Central memory CD8-positive, alpha-beta T cell (primary cell): ENCODE measurements at regions not wholly inside any gene's neighbourhood (a gene's known extent, or its start where the extent isn't known, plus 50 kb on each side); places are given as distances from the start of the nearest gene placed in this dataset.

ENCODE experiments used
- ATAC-seq: fragments of 150-1000 bp; cut with Tn5 transposase; replicated peaks from 2 replicates; pipeline ENCODE4 v1.10.0; 2022; ENCODE audit warnings: mild to moderate bottlenecking, moderate FRiP score, moderate number of reproducible peaks; ENCODE audit not compliant: poor library complexity, severe bottlenecking; ENCODE audit errors: extremely low read depth
- DNase-seq, 2 donors: peaks; one replicate each; pipeline ENCODE4 v3.0.0; 2021; ENCODE audit warnings: low spot score in 2 of 2
- H3K27ac Mint-ChIP-seq: one replicate; pipeline ENCODE4 v1.8.0; 2022; ENCODE audit warnings: low read depth, mild to moderate bottlenecking, moderate library complexity, mixed read lengths
- H3K27me3 Mint-ChIP-seq: one replicate; pipeline ENCODE4 v1.8.0; 2022; ENCODE audit warnings: mixed read lengths
- H3K36me3 Mint-ChIP-seq: one replicate; pipeline ENCODE4 v1.8.0; 2022; ENCODE audit warnings: mild to moderate bottlenecking, moderate library complexity, mixed read lengths; ENCODE audit not compliant: insufficient read depth
- H3K4me1 Mint-ChIP-seq: one replicate; pipeline ENCODE4 v1.8.0; 2022; ENCODE audit warnings: mixed read lengths
- H3K4me3 Mint-ChIP-seq: one replicate; pipeline ENCODE4 v1.8.0; 2022; ENCODE audit warnings: mild to moderate bottlenecking, moderate library complexity, mixed read lengths
- H3K9me3 Mint-ChIP-seq: one replicate; pipeline ENCODE4 v1.8.0; 2022; ENCODE audit warnings: mixed read lengths

- no peak overlapping the region for H3K4me3 Mint-ChIP-seq
- no peak overlapping the region for H3K27ac Mint-ChIP-seq
- no peaks in the 10 kb centered on the region for H3K36me3 Mint-ChIP-seq
- H3K4me1 Mint-ChIP-seq, result no peaks in the 10 kb centered on the region
- ATAC-seq, result no peak
- H3K27me3 Mint-ChIP-seq, result peaks cover 25% of the 10 kb centered on the region
- no peaks in the 10 kb centered on the region for H3K9me3 Mint-ChIP-seq
- DNase-seq, result no peak
These were observed 136.6 kb downstream of the NSG2 start for GRCh38 chr5:174182111-174182510.

- Mint-ChIP-seq H3K36me3 (no peaks in the 10 kb centered on the region), H3K27me3 (peaks cover 17% of the 10 kb centered on the region), H3K4me1 (no peaks in the 10 kb centered on the region), H3K9me3 (no peaks in the 10 kb centered on the region), H3K27ac (no peak overlapping the region), H3K4me3 (no peak overlapping the region)
- DNase-seq (no peak), ATAC-seq (no peak)
These were observed 138.2 kb downstream of the NSG2 start for GRCh38 chr5:174183701-174184100.

DNA sequence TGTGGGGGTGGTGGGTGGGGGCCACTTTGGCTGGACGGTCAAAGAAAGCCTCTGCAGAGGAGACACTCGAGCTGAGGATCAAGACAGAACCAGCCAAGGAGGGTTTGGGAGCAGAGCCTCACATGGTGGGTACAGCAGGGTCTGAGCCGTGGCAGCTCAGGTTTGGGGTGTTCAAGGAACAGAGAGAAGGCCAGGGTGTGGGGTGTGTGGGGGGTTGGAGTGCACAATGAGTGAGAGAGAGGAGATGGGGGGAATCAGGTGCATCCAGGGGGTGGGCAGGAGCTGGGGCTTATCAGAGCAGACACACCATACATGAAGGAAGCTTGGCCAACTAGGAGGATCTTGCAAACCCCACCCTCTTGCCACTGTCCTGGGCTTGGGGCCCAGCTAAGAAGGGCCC, 140.0 kb downstream of the NSG2 start:
- no peaks in the 10 kb centered on the region for H3K36me3 Mint-ChIP-seq
- H3K27me3 Mint-ChIP-seq, result peaks cover 14% of the 10 kb centered on the region
- no peak overlapping the region for H3K4me3 Mint-ChIP-seq
- H3K27ac Mint-ChIP-seq, result no peak overlapping the region
- DNase-seq (no peak), ATAC-seq (no peak)
- H3K9me3 Mint-ChIP-seq, result no peaks in the 10 kb centered on the region
- no peaks in the 10 kb centered on the region for H3K4me1 Mint-ChIP-seq

GRCh38 chr5:174186096-174186695, 140.7 kb downstream of the NSG2 start:
- H3K36me3 Mint-ChIP-seq, result no peaks in the 10 kb centered on the region
- no peaks in the 10 kb centered on the region for H3K9me3 Mint-ChIP-seq
- no peaks in the 10 kb centered on the region for H3K4me1 Mint-ChIP-seq
- H3K27me3 Mint-ChIP-seq, result peaks cover 11% of the 10 kb centered on the region
- H3K4me3 Mint-ChIP-seq, result no peak overlapping the region
- no peak for DNase-seq
- H3K27ac Mint-ChIP-seq, result no peak overlapping the region
- ATAC-seq, result no peak

GRCh38 chr5:174187001-174187400, 141.5 kb downstream of the NSG2 start:
- H3K36me3 Mint-ChIP-seq, result no peaks in the 10 kb centered on the region
- H3K4me1 Mint-ChIP-seq, result no peaks in the 10 kb centered on the region
- DNase-seq (no peak), ATAC-seq (no peak)
- H3K27me3 Mint-ChIP-seq, result peaks cover 3% of the 10 kb centered on the region
- no peak overlapping the region for H3K27ac Mint-ChIP-seq
- no peak overlapping the region for H3K4me3 Mint-ChIP-seq
- H3K9me3 Mint-ChIP-seq, result no peaks in the 10 kb centered on the region

- no peak overlapping the region for H3K27ac Mint-ChIP-seq
- H3K36me3 Mint-ChIP-seq, result no peaks in the 10 kb centered on the region
- no peaks in the 10 kb centered on the region for H3K4me1 Mint-ChIP-seq
- H3K4me3 Mint-ChIP-seq, result no peak overlapping the region
- no peaks in the 10 kb centered on the region for H3K27me3 Mint-ChIP-seq
- no peak for ATAC-seq
- H3K9me3 Mint-ChIP-seq, result no peaks in the 10 kb centered on the region
- DNase-seq, result no peak
These were observed 142.0 kb downstream of the NSG2 start for GRCh38 chr5:174187481-174187880.

GRCh38 chr5:174188295-174188694, 142.8 kb downstream of the NSG2 start:
- no peak for ATAC-seq
- no peaks in the 10 kb centered on the region for H3K27me3 Mint-ChIP-seq
- no peak overlapping the region for H3K27ac Mint-ChIP-seq
- no peaks in the 10 kb centered on the region for H3K4me1 Mint-ChIP-seq
- no peak for DNase-seq
- H3K9me3 Mint-ChIP-seq, result no peaks in the 10 kb centered on the region
- no peaks in the 10 kb centered on the region for H3K36me3 Mint-ChIP-seq
- H3K4me3 Mint-ChIP-seq, result no peak overlapping the region

GRCh38 chr5:174189654-174190541, 144.4 kb downstream of the NSG2 start:
- Mint-ChIP-seq H3K4me1 (no peaks in the 10 kb centered on the region), H3K4me3 (no peak overlapping the region), H3K27ac (no peak overlapping the region), H3K36me3 (no peaks in the 10 kb centered on the region), H3K9me3 (no peaks in the 10 kb centered on the region), H3K27me3 (no peaks in the 10 kb centered on the region)
- ATAC-seq (no peak), DNase-seq (no peak)

GRCh38 chr5:174191076-174191475, 145.6 kb downstream of the NSG2 start:
- DNase-seq (no peak), ATAC-seq (no peak)
- H3K9me3 Mint-ChIP-seq, result no peaks in the 10 kb centered on the region
- H3K4me3 Mint-ChIP-seq, result no peak overlapping the region
- no peaks in the 10 kb centered on the region for H3K27me3 Mint-ChIP-seq
- H3K4me1 Mint-ChIP-seq, result no peaks in the 10 kb centered on the region
- no peaks in the 10 kb centered on the region for H3K36me3 Mint-ChIP-seq
- H3K27ac Mint-ChIP-seq, result no peak overlapping the region

DNA sequence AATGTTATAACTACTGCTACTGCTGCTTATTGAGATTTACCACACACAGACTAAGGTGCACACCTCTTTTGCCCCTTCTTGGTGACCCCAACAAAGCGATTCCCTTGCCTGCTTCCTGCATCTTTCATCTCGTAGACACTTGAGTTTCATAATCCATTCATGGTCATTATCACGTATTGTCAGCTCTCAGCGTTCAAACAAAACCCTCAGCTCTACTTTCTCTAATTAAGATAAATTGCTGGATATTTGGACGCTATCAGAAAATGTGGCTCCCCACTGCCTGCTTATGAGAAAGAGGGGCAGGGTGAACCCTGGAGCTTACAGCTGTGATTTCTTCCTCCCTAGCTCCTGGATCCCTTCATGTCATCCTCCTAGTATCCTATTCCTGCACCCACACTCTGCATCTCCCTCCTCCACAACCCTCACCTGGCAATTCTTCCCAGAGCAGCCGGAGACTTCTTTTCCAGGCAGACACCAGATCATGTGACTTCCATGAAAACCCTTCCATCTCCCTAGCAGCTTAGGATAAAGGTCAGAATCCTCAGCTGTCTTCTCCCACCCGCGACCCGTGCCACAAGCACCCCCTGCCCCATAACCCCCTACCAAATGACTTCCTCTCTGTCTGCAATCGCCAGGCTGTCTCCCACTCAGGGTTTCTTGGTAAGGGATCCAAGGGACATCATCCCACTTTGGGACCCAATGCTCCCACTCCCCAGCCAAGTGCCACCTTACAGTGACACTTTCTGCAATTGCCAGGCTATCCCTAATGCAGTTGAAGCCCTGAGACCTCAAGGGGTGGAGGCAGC, 146.5 kb downstream of the NSG2 start:
- Mint-ChIP-seq H3K27ac (no peak overlapping the region), H3K36me3 (no peaks in the 10 kb centered on the region), H3K9me3 (no peaks in the 10 kb centered on the region), H3K27me3 (no peaks in the 10 kb centered on the region), H3K4me1 (no peaks in the 10 kb centered on the region), H3K4me3 (no peak overlapping the region)
- ATAC-seq (no peak), DNase-seq (no peak)

DNA sequence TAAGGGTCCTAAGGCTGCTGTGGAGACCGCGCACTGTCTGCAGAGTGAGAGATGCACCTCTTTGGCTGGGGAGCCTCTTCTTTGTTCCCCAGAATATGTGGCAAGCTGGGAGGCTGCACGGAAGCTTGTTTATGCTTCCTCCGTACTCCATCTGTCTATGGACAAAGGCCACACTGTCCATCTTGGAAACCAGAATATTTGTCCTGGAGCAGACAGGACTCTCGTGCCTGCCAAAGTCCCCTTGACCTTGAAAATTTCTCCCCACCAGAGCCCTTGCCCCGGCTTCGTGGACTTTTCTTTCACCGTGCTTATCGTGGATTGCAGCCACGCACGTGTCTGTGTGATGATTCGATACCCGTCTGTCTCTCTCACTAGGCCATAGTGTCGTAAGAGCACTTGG, 147.4 kb downstream of the NSG2 start:
- no peaks in the 10 kb centered on the region for H3K27me3 Mint-ChIP-seq
- no peak overlapping the region for H3K27ac Mint-ChIP-seq
- ATAC-seq, result no peak
- no peaks in the 10 kb centered on the region for H3K9me3 Mint-ChIP-seq
- no peak overlapping the region for H3K4me3 Mint-ChIP-seq
- no peaks in the 10 kb centered on the region for H3K36me3 Mint-ChIP-seq
- DNase-seq, result no peak
- H3K4me1 Mint-ChIP-seq, result no peaks in the 10 kb centered on the region

GRCh38 chr5:174195517-174195916, 150.0 kb downstream of the NSG2 start:
- H3K36me3 Mint-ChIP-seq, result no peaks in the 10 kb centered on the region
- H3K27me3 Mint-ChIP-seq, result no peaks in the 10 kb centered on the region
- H3K9me3 Mint-ChIP-seq, result no peaks in the 10 kb centered on the region
- no peaks in the 10 kb centered on the region for H3K4me1 Mint-ChIP-seq
- H3K27ac Mint-ChIP-seq, result no peak overlapping the region
- H3K4me3 Mint-ChIP-seq, result no peak overlapping the region
- ATAC-seq, result no peak
- DNase-seq, result no peak

- ATAC-seq (no peak), DNase-seq (no peak)
- Mint-ChIP-seq H3K36me3 (no peaks in the 10 kb centered on the region), H3K27me3 (no peaks in the 10 kb centered on the region), H3K4me3 (no peak overlapping the region), H3K27ac (no peak overlapping the region), H3K9me3 (no peaks in the 10 kb centered on the region), H3K4me1 (no peaks in the 10 kb centered on the region)
These were observed 152.4 kb downstream of the NSG2 start for GRCh38 chr5:174197929-174198328.
